GM23248 (cell line): ENCODE measurements at regions not wholly inside any gene's neighbourhood (a gene's known extent, or its start where the extent isn't known, plus 50 kb on each side); places are given as distances from the start of the nearest gene placed in this dataset.

Experiments used
- DNase-seq: peaks from one replicate; pipeline ENCODE4 v3.0.0-alpha.2; 2015
- H2AFZ ChIP-seq: fragments of 200-600 bp; sonication (generic); 2 replicates; pipeline ENCODE4 v1.6.1; 2016; ENCODE audit warnings: antibody characterized with exemption
- H3F3A ChIP-seq: fragments of 200-600 bp; sonication (generic); 2 replicates; pipeline ENCODE4 v1.6.1; 2016; ENCODE audit warnings: mild to moderate bottlenecking, antibody characterized with exemption, mixed run types; ENCODE audit not compliant: insufficient read depth
- H3K27ac ChIP-seq: fragments of 200-600 bp; sonication (generic); 2 replicates; pipeline ENCODE4 v1.5.1; 2016; ENCODE audit warnings: mild to moderate bottlenecking
- H3K27me3 ChIP-seq: fragments of 200-600 bp; sonication (generic); replicated peaks from 2 replicates; pipeline ENCODE4 v1.6.1; 2016; ENCODE audit warnings: mild to moderate bottlenecking; ENCODE audit not compliant: insufficient read depth
- H3K36me3 ChIP-seq: fragments of 200-600 bp; sonication (generic); 2 replicates; pipeline ENCODE4 v1.6.1; 2016; ENCODE audit warnings: low read depth, mild to moderate bottlenecking
- H3K4me1 ChIP-seq: fragments of 200-600 bp; sonication (generic); 2 replicates; pipeline ENCODE4 v1.6.1; 2016; ENCODE audit warnings: mild to moderate bottlenecking; ENCODE audit not compliant: insufficient read depth
- H3K4me2 ChIP-seq: fragments of 200-600 bp; sonication (generic); one replicate; pipeline ENCODE4 v1.6.1; 2016; ENCODE audit warnings: mild to moderate bottlenecking; ENCODE audit not compliant: unreplicated experiment
- H3K4me3 ChIP-seq: fragments of 200-600 bp; sonication (generic); 2 replicates; pipeline ENCODE4 v1.5.1; 2016; ENCODE audit warnings: mild to moderate bottlenecking
- H3K79me2 ChIP-seq: fragments of 200-600 bp; sonication (generic); 2 replicates; pipeline ENCODE4 v1.6.1; 2016; ENCODE audit warnings: mild to moderate bottlenecking; ENCODE audit not compliant: insufficient read depth
- H3K9ac ChIP-seq: fragments of 200-600 bp; sonication (generic); 2 replicates; pipeline ENCODE4 v1.6.1; 2016; ENCODE audit warnings: mild to moderate bottlenecking
- H3K9me2 ChIP-seq: fragments of 200-600 bp; sonication (generic); 2 replicates; pipeline ENCODE4 v1.6.1; 2016; ENCODE audit warnings: mixed run types, mild to moderate bottlenecking, moderate library complexity; ENCODE audit not compliant: insufficient read depth
- H3K9me3 ChIP-seq: fragments of 200-600 bp; sonication (generic); one replicate; pipeline ENCODE4 v1.6.1; 2017; ENCODE audit warnings: low read depth
- H4K20me1 ChIP-seq: fragments of 200-600 bp; sonication (generic); 2 replicates; pipeline ENCODE4 v1.6.0; 2016; ENCODE audit not compliant: insufficient read depth
- EZH2 ChIP-seq: fragments of 200-600 bp; sonication (generic); IDR thresholded peaks from 2 replicates; pipeline ENCODE4 v1.6.1; 2018; ENCODE audit warnings: antibody characterized with exemption, mild to moderate bottlenecking; ENCODE audit not compliant: insufficient read depth, poor library complexity, severe bottlenecking
- EZH2phosphoT487 ChIP-seq: fragments of 200-600 bp; sonication (generic); IDR thresholded peaks from 2 replicates; pipeline ENCODE4 v1.6.1; 2018; ENCODE audit warnings: antibody characterized with exemption, moderate library complexity, mild to moderate bottlenecking, low read depth; ENCODE audit not compliant: insufficient read depth
- WGBS, 2 experiments: methylation state at CpG; one replicate each; pipeline ENCODE4 v1.1.6; 2015 to 2017; ENCODE audit warnings: low lambda C conversion rate in 2 of 2, low coverage in 1 of 2; ENCODE audit errors: missing lambda C conversion rate in 2 of 2; 5-methylcytosine and 5-hydroxymethylcytosine counted together
- in situ Hi-C: fragments of 300-500 bp; cut with MboI; formaldehyde crosslinking; loops from 2 replicates; pipeline ENCODE4 v1.15.0; 2020

DNA sequence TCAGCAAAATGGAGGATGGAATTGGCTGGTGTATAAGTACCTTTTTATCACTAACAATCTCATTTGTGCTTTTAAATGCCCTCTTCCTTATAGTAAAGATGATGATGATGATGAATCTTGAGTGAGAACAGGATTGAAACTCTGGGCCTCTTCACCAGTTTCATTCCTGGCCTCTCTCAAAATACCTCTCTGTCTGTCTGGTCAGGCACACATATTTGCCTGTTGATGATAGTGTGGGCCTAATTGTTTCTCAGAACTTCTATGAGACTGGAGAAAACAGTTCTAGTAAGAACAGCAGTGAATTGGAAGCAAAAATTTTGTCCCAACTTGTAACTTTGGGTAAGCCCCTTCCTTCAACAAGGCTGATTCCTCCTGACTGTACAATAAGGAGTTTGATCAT, 94.4 kb upstream of the RGS4 start:
- Histone ChIP-seq H2AFZ (peak overlapping the region; percentile 24; the same call in 1 of the 2 replicates), H3K9me3 (no peaks in the 10 kb centered on the region), H3K27ac (peak overlapping the region; percentile 86), H3K4me3 (no peak overlapping the region), H3K36me3 (no peaks in the 10 kb centered on the region), H4K20me1 (no peaks in the 10 kb centered on the region), H3K9ac (no peak overlapping the region), H3F3A (peaks cover 23% of the 10 kb centered on the region), H3K79me2 (no peaks in the 10 kb centered on the region), H3K4me2 (no peak overlapping the region), H3K27me3 (no peaks in the 10 kb centered on the region), H3K4me1 (peaks cover 38% of the 10 kb centered on the region), H3K9me2 (no peaks in the 10 kb centered on the region)
- in situ Hi-C loops = no loop called here
- TF ChIP-seq EZH2phosphoT487 = no peak
- DNase-seq = peak; percentile 16

DNA sequence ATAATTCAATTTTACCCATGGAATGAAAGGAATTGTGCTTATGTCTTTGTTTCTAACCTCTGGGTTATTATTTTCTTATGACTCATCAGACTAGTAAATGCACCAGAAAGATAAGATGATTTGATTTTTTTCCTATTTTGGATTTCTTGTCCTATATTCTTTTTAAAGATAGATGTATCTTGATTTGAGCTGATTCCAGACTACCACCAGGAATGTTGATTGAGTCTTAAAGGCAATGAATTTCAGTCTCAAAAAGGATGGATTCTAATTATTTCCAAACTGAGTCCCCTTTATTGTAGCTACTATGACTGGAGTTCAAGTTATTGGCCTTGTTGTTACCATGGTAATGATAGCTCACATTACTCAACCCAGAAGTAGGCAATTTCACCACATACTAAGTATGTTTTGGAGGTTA, 95.8 kb upstream of the RGS4 start:
- in situ Hi-C loops = no loop called here
- H3K4me1 ChIP-seq = peaks cover 42% of the 10 kb centered on the region
- H4K20me1 ChIP-seq = no peaks in the 10 kb centered on the region
- H3K4me3 ChIP-seq = peak overlapping the region; percentile 25
- no peaks in the 10 kb centered on the region for H3K36me3 ChIP-seq
- H3K4me2 ChIP-seq = peak overlapping the region; percentile 80
- H3K27me3 ChIP-seq = no peaks in the 10 kb centered on the region
- peak; percentile 90 for DNase-seq
- no peak overlapping the region for H2AFZ ChIP-seq
- no peaks in the 10 kb centered on the region for H3K9me2 ChIP-seq
- peak overlapping the region; percentile 43; the same call in 1 of the 2 replicates for H3K9ac ChIP-seq
- H3F3A ChIP-seq = peaks cover 23% of the 10 kb centered on the region
- peak overlapping the region; percentile 86 for H3K27ac ChIP-seq
- no peaks in the 10 kb centered on the region for H3K79me2 ChIP-seq
- TF ChIP-seq EZH2phosphoT487 (no peak), EZH2 (no peak)
- H3K9me3 ChIP-seq = no peaks in the 10 kb centered on the region

GRCh38 chr1:162972773-162973172, 96.4 kb upstream of the RGS4 start:
- H3K4me3 ChIP-seq = peak overlapping the region; percentile 25; the same call in 1 of the 2 replicates
- H3K9ac ChIP-seq = no peak overlapping the region
- peak overlapping the region; percentile 80 for H3K4me2 ChIP-seq
- H3K36me3 ChIP-seq = no peaks in the 10 kb centered on the region
- H3K27ac ChIP-seq = peak overlapping the region; percentile 86
- H3K4me1 ChIP-seq = peaks cover 42% of the 10 kb centered on the region
- H3F3A ChIP-seq = peaks cover 23% of the 10 kb centered on the region
- no peaks in the 10 kb centered on the region for H3K27me3 ChIP-seq
- no peak for TF ChIP-seq EZH2
- no peak for TF ChIP-seq EZH2phosphoT487
- WGBS, 2 experiments = 31 to 34% methylated on average over 4 of the region's 4 CpGs
- no peaks in the 10 kb centered on the region for H3K9me3 ChIP-seq
- no peak overlapping the region for H2AFZ ChIP-seq
- peak; percentile 12 for DNase-seq
- no peaks in the 10 kb centered on the region for H4K20me1 ChIP-seq
- in situ Hi-C loops = no loop called here
- no peaks in the 10 kb centered on the region for H3K79me2 ChIP-seq
- no peaks in the 10 kb centered on the region for H3K9me2 ChIP-seq

GRCh38 chr1:162970021-162970420, 99.1 kb upstream of the RGS4 start:
- Histone ChIP-seq H3K79me2 (no peaks in the 10 kb centered on the region), H3F3A (peaks cover 21% of the 10 kb centered on the region), H3K27ac (no peak overlapping the region), H3K4me3 (no peak overlapping the region), H2AFZ (peak overlapping the region; percentile 34; the same call in 1 of the 2 replicates), H3K9me3 (no peaks in the 10 kb centered on the region), H3K4me1 (peaks cover 38% of the 10 kb centered on the region), H3K36me3 (no peaks in the 10 kb centered on the region), H3K9me2 (no peaks in the 10 kb centered on the region), H3K9ac (no peak overlapping the region), H3K27me3 (no peaks in the 10 kb centered on the region), H3K4me2 (peak overlapping the region; percentile 18), H4K20me1 (no peaks in the 10 kb centered on the region)
- no peak for DNase-seq
- TF ChIP-seq EZH2phosphoT487 (no peak), EZH2 (no peak)
- in situ Hi-C loops = no loop called here
- WGBS, 2 experiments = 23 to 31% methylated on average over 3 of the region's 3 CpGs

GRCh38 chr1:162966613-162967012, 102.5 kb upstream of the RGS4 start:
- Histone ChIP-seq H3K9ac (no peak overlapping the region), H3K36me3 (no peaks in the 10 kb centered on the region), H2AFZ (no peak overlapping the region), H3K9me3 (no peaks in the 10 kb centered on the region), H4K20me1 (no peaks in the 10 kb centered on the region), H3K79me2 (no peaks in the 10 kb centered on the region), H3K4me3 (no peak overlapping the region), H3K27ac (no peak overlapping the region), H3F3A (no peaks in the 10 kb centered on the region), H3K27me3 (no peaks in the 10 kb centered on the region), H3K4me2 (no peak overlapping the region), H3K9me2 (no peaks in the 10 kb centered on the region), H3K4me1 (peaks cover 9% of the 10 kb centered on the region)
- no peak for DNase-seq
- TF ChIP-seq EZH2 (no peak), EZH2phosphoT487 (no peak)
- in situ Hi-C loops = no loop called here
- 29 to 42% methylated on average over 1 of the region's 1 CpG for WGBS, 2 experiments
